ENCODE measurements at regions not wholly inside any gene's neighbourhood (a gene's known extent, or its start where the extent isn't known, plus 50 kb on each side); places are given as distances from the start of the nearest gene placed in this dataset.

- no peaks in the 10 kb centered on the region for H3K27me3 ChIP-seq (replicated peaks in 2 of 5; ENCODE audit: control insufficient read depth in 4 of 5, insufficient read depth in 5 of 5, low read length in 4 of 5)
- ChIA-PET CTCF (no interaction called here), POLR2A (no interaction called here)
- no peak overlapping the region for H3K4me3 ChIP-seq (ENCODE audit: control insufficient read depth in 1 of 7, extremely low read depth in 1 of 7, insufficient read depth in 4 of 7, low read depth in 2 of 7, low read length in 6 of 7)
- no peaks in the 10 kb centered on the region for H3K36me3 ChIP-seq (ENCODE audit: control insufficient read depth in 4 of 4, insufficient read depth in 4 of 4, low read length in 3 of 4)
- no peak overlapping the region for H3K27ac ChIP-seq (ENCODE audit: insufficient read depth in 1 of 2, low read depth in 1 of 2, low read length in 2 of 2, poor library complexity in 1 of 2, severe bottlenecking in 2 of 2)
- peaks cover 0 to 2% (median 0%) of the 10 kb centered on the region in 4 experiments for H3K4me1 ChIP-seq (ENCODE audit: control extremely low read depth in 1 of 4, control insufficient read depth in 4 of 4, insufficient read depth in 4 of 4, low read length in 3 of 4)
- H3K9me3 ChIP-seq (ENCODE audit: control extremely low read depth in 1 of 5, control insufficient read depth in 4 of 5, insufficient read depth in 2 of 5, low read depth in 1 of 5, low read length in 4 of 5), result no peaks in the 10 kb centered on the region
- DNase-seq, result no peak
Observed at GRCh38 chr10:52984169-52984568, 211.6 kb upstream of the MBL2 start.

GRCh38 chr10:52979295-52979990 lies 206.9 kb upstream of the MBL2 start:
- H3K27ac ChIP-seq (ENCODE audit: insufficient read depth in 1 of 2, low read depth in 1 of 2, low read length in 2 of 2, poor library complexity in 1 of 2, severe bottlenecking in 2 of 2), result no peak overlapping the region
- no CpG with 5 or more reads among the region's 3 CpGs for WGBS (ENCODE audit: insufficient coverage)

GRCh38 chr10:52977581-52977980 lies 205.0 kb upstream of the MBL2 start:
- WGBS (ENCODE audit: insufficient coverage), result no CpG with 5 or more reads among the region's 2 CpGs
- DNase-seq, result no peak
- H3K36me3 ChIP-seq (ENCODE audit: control insufficient read depth in 4 of 4, insufficient read depth in 4 of 4, low read length in 3 of 4), result no peaks in the 10 kb centered on the region
- CTCF ChIA-PET, result no interaction called here
- no peaks in the 10 kb centered on the region for H3K27me3 ChIP-seq (replicated peaks in 2 of 5; ENCODE audit: control insufficient read depth in 4 of 5, insufficient read depth in 5 of 5, low read length in 4 of 5)
- no peak overlapping the region for H3K4me3 ChIP-seq (ENCODE audit: control insufficient read depth in 1 of 7, extremely low read depth in 1 of 7, insufficient read depth in 4 of 7, low read depth in 2 of 7, low read length in 6 of 7)
- POLR2A ChIA-PET, result no interaction called here
- H3K9me3 ChIP-seq (ENCODE audit: control extremely low read depth in 1 of 5, control insufficient read depth in 4 of 5, insufficient read depth in 2 of 5, low read depth in 1 of 5, low read length in 4 of 5), result peaks cover 0 to 9% (median 5%) of the 10 kb centered on the region in 5 experiments
- no peak overlapping the region for H3K27ac ChIP-seq (ENCODE audit: insufficient read depth in 1 of 2, low read depth in 1 of 2, low read length in 2 of 2, poor library complexity in 1 of 2, severe bottlenecking in 2 of 2)
- H3K4me1 ChIP-seq (ENCODE audit: control extremely low read depth in 1 of 4, control insufficient read depth in 4 of 4, insufficient read depth in 4 of 4, low read length in 3 of 4), result peaks cover 0 to 2% (median 0%) of the 10 kb centered on the region in 4 experiments

More at GRCh38 chr10:52979295-52979990, 206.9 kb upstream of the MBL2 start:
- Histone ChIP-seq H3K9me3 (ENCODE audit: control extremely low read depth in 1 of 5, control insufficient read depth in 4 of 5, insufficient read depth in 2 of 5, low read depth in 1 of 5, low read length in 4 of 5) (no peaks in the 10 kb centered on the region), H3K4me3 (ENCODE audit: control insufficient read depth in 1 of 7, extremely low read depth in 1 of 7, insufficient read depth in 4 of 7, low read depth in 2 of 7, low read length in 6 of 7) (no peak overlapping the region), H3K4me1 (ENCODE audit: control extremely low read depth in 1 of 4, control insufficient read depth in 4 of 4, insufficient read depth in 4 of 4, low read length in 3 of 4) (peaks cover 0 to 2% (median 0%) of the 10 kb centered on the region in 4 experiments), H3K36me3 (ENCODE audit: control insufficient read depth in 4 of 4, insufficient read depth in 4 of 4, low read length in 3 of 4) (no peaks in the 10 kb centered on the region), H3K27me3 (replicated peaks in 2 of 5; ENCODE audit: control insufficient read depth in 4 of 5, insufficient read depth in 5 of 5, low read length in 4 of 5) (no peaks in the 10 kb centered on the region)
- ChIA-PET POLR2A (no interaction called here), CTCF (no interaction called here)
- no peak for DNase-seq

GRCh38 chr10:52967806-52968795 lies 195.5 kb upstream of the MBL2 start:
- DNase-seq, result no peak
- no peaks in the 10 kb centered on the region for H3K36me3 ChIP-seq (ENCODE audit: control insufficient read depth in 4 of 4, insufficient read depth in 4 of 4, low read length in 3 of 4)
- ChIA-PET CTCF (no interaction called here), POLR2A (no interaction called here)
- no peak overlapping the region for H3K4me3 ChIP-seq (ENCODE audit: control insufficient read depth in 1 of 7, extremely low read depth in 1 of 7, insufficient read depth in 4 of 7, low read depth in 2 of 7, low read length in 6 of 7)
- H3K4me1 ChIP-seq (ENCODE audit: control extremely low read depth in 1 of 4, control insufficient read depth in 4 of 4, insufficient read depth in 4 of 4, low read length in 3 of 4), result no peaks in the 10 kb centered on the region
- no peaks in the 10 kb centered on the region for H3K27me3 ChIP-seq (replicated peaks in 2 of 5; ENCODE audit: control insufficient read depth in 4 of 5, insufficient read depth in 5 of 5, low read length in 4 of 5)
- H3K27ac ChIP-seq (ENCODE audit: insufficient read depth in 1 of 2, low read depth in 1 of 2, low read length in 2 of 2, poor library complexity in 1 of 2, severe bottlenecking in 2 of 2), result no peak overlapping the region
- WGBS (ENCODE audit: insufficient coverage), result 93% methylated on average over 3 of the region's 4 CpGs
- H3K9me3 ChIP-seq (ENCODE audit: control extremely low read depth in 1 of 5, control insufficient read depth in 4 of 5, insufficient read depth in 2 of 5, low read depth in 1 of 5, low read length in 4 of 5), result peaks cover 0 to 2% (median 0%) of the 10 kb centered on the region in 5 experiments

GRCh38 chr10:52966904-52967303 lies 194.3 kb upstream of the MBL2 start:
- Histone ChIP-seq H3K9me3 (ENCODE audit: control extremely low read depth in 1 of 5, control insufficient read depth in 4 of 5, insufficient read depth in 2 of 5, low read depth in 1 of 5, low read length in 4 of 5) (no peaks in the 10 kb centered on the region), H3K4me3 (ENCODE audit: control insufficient read depth in 1 of 7, extremely low read depth in 1 of 7, insufficient read depth in 4 of 7, low read depth in 2 of 7, low read length in 6 of 7) (no peak overlapping the region), H3K4me1 (ENCODE audit: control extremely low read depth in 1 of 4, control insufficient read depth in 4 of 4, insufficient read depth in 4 of 4, low read length in 3 of 4) (no peaks in the 10 kb centered on the region), H3K27me3 (replicated peaks in 2 of 5; ENCODE audit: control insufficient read depth in 4 of 5, insufficient read depth in 5 of 5, low read length in 4 of 5) (no peaks in the 10 kb centered on the region), H3K27ac (ENCODE audit: insufficient read depth in 1 of 2, low read depth in 1 of 2, low read length in 2 of 2, poor library complexity in 1 of 2, severe bottlenecking in 2 of 2) (no peak overlapping the region), H3K36me3 (ENCODE audit: control insufficient read depth in 4 of 4, insufficient read depth in 4 of 4, low read length in 3 of 4) (no peaks in the 10 kb centered on the region)
- no CpG with 5 or more reads among the region's 1 CpG for WGBS (ENCODE audit: insufficient coverage)
- no peak for DNase-seq
- ChIA-PET CTCF (no interaction called here), POLR2A (no interaction called here)

GRCh38 chr10:52965938-52966401 lies 193.4 kb upstream of the MBL2 start:
- no peaks in the 10 kb centered on the region for H3K27me3 ChIP-seq (replicated peaks in 2 of 5; ENCODE audit: control insufficient read depth in 4 of 5, insufficient read depth in 5 of 5, low read length in 4 of 5)
- no peak overlapping the region for H3K27ac ChIP-seq (ENCODE audit: insufficient read depth in 1 of 2, low read depth in 1 of 2, low read length in 2 of 2, poor library complexity in 1 of 2, severe bottlenecking in 2 of 2)
- WGBS (ENCODE audit: insufficient coverage), result 70% methylated on average over 6 of the region's 6 CpGs
- CTCF ChIA-PET, result no interaction called here
- H3K4me1 ChIP-seq (ENCODE audit: control extremely low read depth in 1 of 4, control insufficient read depth in 4 of 4, insufficient read depth in 4 of 4, low read length in 3 of 4), result no peaks in the 10 kb centered on the region
- no peaks in the 10 kb centered on the region for H3K9me3 ChIP-seq (ENCODE audit: control extremely low read depth in 1 of 5, control insufficient read depth in 4 of 5, insufficient read depth in 2 of 5, low read depth in 1 of 5, low read length in 4 of 5)
- DNase-seq, result peak in 2 of 3 donors; percentile 19 to 40
- no peak overlapping the region for H3K4me3 ChIP-seq (ENCODE audit: control insufficient read depth in 1 of 7, extremely low read depth in 1 of 7, insufficient read depth in 4 of 7, low read depth in 2 of 7, low read length in 6 of 7)
- H3K36me3 ChIP-seq (ENCODE audit: control insufficient read depth in 4 of 4, insufficient read depth in 4 of 4, low read length in 3 of 4), result no peaks in the 10 kb centered on the region
- POLR2A ChIA-PET, result no interaction called here

GRCh38 chr10:52965509-52965908 lies 192.9 kb upstream of the MBL2 start:
- no peaks in the 10 kb centered on the region for H3K36me3 ChIP-seq (ENCODE audit: control insufficient read depth in 4 of 4, insufficient read depth in 4 of 4, low read length in 3 of 4)
- no peak overlapping the region for H3K27ac ChIP-seq (ENCODE audit: insufficient read depth in 1 of 2, low read depth in 1 of 2, low read length in 2 of 2, poor library complexity in 1 of 2, severe bottlenecking in 2 of 2)
- H3K27me3 ChIP-seq (replicated peaks in 2 of 5; ENCODE audit: control insufficient read depth in 4 of 5, insufficient read depth in 5 of 5, low read length in 4 of 5), result no peaks in the 10 kb centered on the region
- WGBS (ENCODE audit: insufficient coverage), result 100% methylated on average over 3 of the region's 3 CpGs
- ChIA-PET POLR2A (no interaction called here), CTCF (no interaction called here)
- no peaks in the 10 kb centered on the region for H3K4me1 ChIP-seq (ENCODE audit: control extremely low read depth in 1 of 4, control insufficient read depth in 4 of 4, insufficient read depth in 4 of 4, low read length in 3 of 4)
- H3K4me3 ChIP-seq (ENCODE audit: control insufficient read depth in 1 of 7, extremely low read depth in 1 of 7, insufficient read depth in 4 of 7, low read depth in 2 of 7, low read length in 6 of 7), result no peak overlapping the region
- no peak for DNase-seq
- H3K9me3 ChIP-seq (ENCODE audit: control extremely low read depth in 1 of 5, control insufficient read depth in 4 of 5, insufficient read depth in 2 of 5, low read depth in 1 of 5, low read length in 4 of 5), result no peaks in the 10 kb centered on the region

Data from common myeloid progenitor, CD34-positive (primary cell).